HEK293 (cell line): ENCODE measurements at regions not wholly inside any gene's neighbourhood (a gene's known extent, or its start where the extent isn't known, plus 50 kb on each side); places are given as distances from the start of the nearest gene placed in this dataset.

ENCODE experiments used
- CTCF ChIA-PET: fragments of 350-600 bp; formaldehyde crosslinking; extraction: SDS; loops from one replicate; lab custom pipeline; 2021; ENCODE audit warnings: antibody characterized with exemption; lab: Yijun Ruan, JAX
- POLR2A ChIA-PET: fragments of 300-600 bp; formaldehyde crosslinking; extraction: SDS; loops from one replicate; lab custom pipeline; 2020; ENCODE audit warnings: antibody characterized with exemption, inconsistent platforms; lab: Yijun Ruan, JAX
- H3K27ac ChIP-seq: fragments of 200-500 bp; sonication (Bioruptor generic); 2 replicates; pipeline ENCODE4 v1.5.1; 2014; ENCODE audit warnings: low read depth, low read length, control low read depth, inconsistent platforms; ENCODE audit errors: extremely low read depth
- H3K36me3 ChIP-seq, 2 experiments: fragments of 200-500 bp in 1 of 2; sonication (Bioruptor generic) in 1 of 2; 1 replicate in 1 of 2; 2 replicates in 1 of 2; pipeline ENCODE4 v1.5.1; 2014 to 2017; ENCODE audit warnings: inconsistent platforms in 2 of 2, low read length in 2 of 2; ENCODE audit not compliant: control insufficient read depth in 2 of 2, insufficient read depth in 1 of 2
- H3K4me1 ChIP-seq: fragments of 200-500 bp; sonication (Bioruptor generic); 2 replicates; pipeline ENCODE4 v1.5.1; 2014; ENCODE audit warnings: mild to moderate bottlenecking, low read length, inconsistent platforms; ENCODE audit not compliant: control insufficient read depth, insufficient read depth
- H3K4me3 ChIP-seq: 2 replicates; pipeline ENCODE4 v1.5.1; 2011; ENCODE audit warnings: low read depth, mild to moderate bottlenecking, control low read depth, low read length, moderate library complexity
- H3K9me3 ChIP-seq: fragments of 200-500 bp; sonication (Bioruptor generic); 2 replicates; pipeline ENCODE4 v1.5.1; 2014; ENCODE audit warnings: low read depth, low read length, inconsistent platforms; ENCODE audit not compliant: control insufficient read depth, insufficient read depth
- GLIS1 ChIP-seq: fragments of 450-650 bp; formaldehyde crosslinking; IDR thresholded peaks from 2 replicates; pipeline ENCODE4 v1.5.1; 2016; ENCODE audit warnings: missing biosample characterization, missing genetic modification characterization
- KLF9 ChIP-seq: fragments of 450-650 bp; formaldehyde crosslinking; IDR thresholded peaks from 2 replicates; pipeline ENCODE4 v1.5.1; 2016; ENCODE audit warnings: missing biosample characterization, missing genetic modification characterization, low read depth
- WT1 ChIP-seq: fragments of 450-650 bp; formaldehyde crosslinking; IDR thresholded peaks from 2 replicates; pipeline ENCODE4 v1.5.1; 2016; ENCODE audit warnings: missing biosample characterization, missing genetic modification characterization
- YY1 ChIP-seq: fragments of 450-650 bp; formaldehyde crosslinking; IDR thresholded peaks from 2 replicates; pipeline ENCODE4 v1.5.1; 2018; ENCODE audit warnings: missing biosample characterization, missing genetic modification characterization
- ZBTB17 ChIP-seq: fragments of 450-650 bp; formaldehyde crosslinking; IDR thresholded peaks from 2 replicates; pipeline ENCODE4 v1.5.1; 2016; ENCODE audit warnings: missing biosample characterization, missing genetic modification characterization
- ZEB2 ChIP-seq: fragments of 450-650 bp; formaldehyde crosslinking; IDR thresholded peaks from 2 replicates; pipeline ENCODE4 v1.5.1; 2016; ENCODE audit warnings: missing biosample characterization, missing genetic modification characterization
- ZFHX2 ChIP-seq: fragments of 450-650 bp; formaldehyde crosslinking; conservative IDR thresholded peaks from 2 replicates; pipeline ENCODE4 v1.5.1; 2016; ENCODE audit warnings: missing biosample characterization, missing genetic modification characterization
- ZNF155 ChIP-seq: fragments of 450-650 bp; formaldehyde crosslinking; IDR thresholded peaks from 2 replicates; pipeline ENCODE4 v1.5.1; 2016; ENCODE audit warnings: missing biosample characterization, missing genetic modification characterization
- ZNF175 ChIP-seq: fragments of 450-650 bp; formaldehyde crosslinking; IDR thresholded peaks from 2 replicates; pipeline ENCODE4 v1.5.1; 2016; ENCODE audit warnings: missing biosample characterization, missing genetic modification characterization
- ZNF221 ChIP-seq: fragments of 450-650 bp; formaldehyde crosslinking; IDR thresholded peaks from 2 replicates; pipeline ENCODE4 v1.5.1; 2017; ENCODE audit warnings: missing biosample characterization, missing genetic modification characterization, borderline replicate concordance
- ZNF302 ChIP-seq: fragments of 450-650 bp; formaldehyde crosslinking; IDR thresholded peaks from 2 replicates; pipeline ENCODE4 v1.5.1; 2016; ENCODE audit warnings: missing biosample characterization, missing genetic modification characterization, low read depth
- ZNF394 ChIP-seq: fragments of 450-650 bp; formaldehyde crosslinking; IDR thresholded peaks from 2 replicates; pipeline ENCODE4 v1.5.1; 2016; ENCODE audit warnings: missing biosample characterization, missing genetic modification characterization, mild to moderate bottlenecking, moderate library complexity, borderline replicate concordance
- ZNF629 ChIP-seq: fragments of 450-650 bp; formaldehyde crosslinking; IDR thresholded peaks from 2 replicates; pipeline ENCODE4 v1.5.1; 2017; ENCODE audit warnings: missing biosample characterization, missing genetic modification characterization
- ZNF677 ChIP-seq: fragments of 450-650 bp; IDR thresholded peaks from 2 replicates; pipeline ENCODE4 v1.5.0; 2018; ENCODE audit warnings: missing biosample characterization, mild to moderate bottlenecking, missing genetic modification characterization, moderate library complexity
- ZNF747 ChIP-seq: fragments of 450-650 bp; formaldehyde crosslinking; IDR thresholded peaks from 2 replicates; pipeline ENCODE4 v1.5.1; 2016; ENCODE audit warnings: missing biosample characterization, missing genetic modification characterization
- ZNF768 ChIP-seq: fragments of 450-650 bp; formaldehyde crosslinking; IDR thresholded peaks from 2 replicates; pipeline ENCODE4 v1.5.1; 2018; ENCODE audit warnings: missing biosample characterization, mild to moderate bottlenecking, missing genetic modification characterization
- ZNF843 ChIP-seq: fragments of 450-650 bp; formaldehyde crosslinking; IDR thresholded peaks from 2 replicates; pipeline ENCODE4 v1.5.1; 2016; ENCODE audit warnings: missing biosample characterization, missing genetic modification characterization
- ZSCAN23 ChIP-seq: fragments of 450-650 bp; formaldehyde crosslinking; IDR thresholded peaks from 2 replicates; pipeline ENCODE4 v1.5.1; 2016; ENCODE audit warnings: missing biosample characterization, missing genetic modification characterization
- TF ChIP-seq, protein P1 (sequence below): fragments of 450-650 bp; formaldehyde crosslinking; IDR thresholded peaks from 2 replicates; pipeline ENCODE4 v1.5.1; 2016; ENCODE audit warnings: missing biosample characterization, missing genetic modification characterization
- TF ChIP-seq, protein P2 (sequence below): fragments of 450-650 bp; formaldehyde crosslinking; IDR thresholded peaks from 2 replicates; pipeline ENCODE4 v1.5.1; 2016; ENCODE audit warnings: missing biosample characterization, missing genetic modification characterization
- TF ChIP-seq, protein P3 (sequence below): fragments of 450-650 bp; formaldehyde crosslinking; IDR thresholded peaks from 2 replicates; pipeline ENCODE4 v1.5.1; 2016; ENCODE audit warnings: missing biosample characterization, missing genetic modification characterization, borderline replicate concordance
- TF ChIP-seq, protein P4 (sequence below): fragments of 450-650 bp; formaldehyde crosslinking; IDR thresholded peaks from 2 replicates; pipeline ENCODE4 v1.5.1; 2017; ENCODE audit warnings: missing biosample characterization, missing genetic modification characterization
- TF ChIP-seq, protein P5 (sequence below): fragments of 450-650 bp; formaldehyde crosslinking; IDR thresholded peaks from 2 replicates; pipeline ENCODE4 v1.5.1; 2017; ENCODE audit warnings: missing biosample characterization, missing genetic modification characterization
- TF ChIP-seq, protein P6 (sequence below): IDR thresholded peaks from 2 replicates; pipeline ENCODE4 v1.6.1; 2011; ENCODE audit warnings: mild to moderate bottlenecking, low read depth, low read length, borderline replicate concordance

DNA sequence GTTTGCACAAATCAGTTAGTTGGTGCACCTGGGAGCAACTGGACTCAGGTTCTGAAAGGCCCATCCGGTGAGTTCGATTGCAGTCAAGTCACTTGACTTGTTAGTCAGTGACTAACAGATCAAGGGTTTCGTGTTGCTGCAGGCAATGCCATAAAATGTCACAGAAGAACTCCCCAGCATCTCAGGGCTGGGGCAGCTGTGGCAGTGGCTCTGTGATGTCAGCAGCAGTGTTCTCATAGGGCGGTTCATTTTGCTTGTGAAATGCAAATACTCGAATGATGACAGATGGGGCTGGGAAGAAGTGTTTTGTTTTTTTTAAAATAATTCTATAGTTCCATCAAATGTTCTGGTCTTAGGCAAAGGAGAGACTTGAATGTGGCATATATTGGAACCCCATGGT, 287.8 kb downstream of the LMX1A start (continued):
- TF ChIP-seq, protein P1, sequence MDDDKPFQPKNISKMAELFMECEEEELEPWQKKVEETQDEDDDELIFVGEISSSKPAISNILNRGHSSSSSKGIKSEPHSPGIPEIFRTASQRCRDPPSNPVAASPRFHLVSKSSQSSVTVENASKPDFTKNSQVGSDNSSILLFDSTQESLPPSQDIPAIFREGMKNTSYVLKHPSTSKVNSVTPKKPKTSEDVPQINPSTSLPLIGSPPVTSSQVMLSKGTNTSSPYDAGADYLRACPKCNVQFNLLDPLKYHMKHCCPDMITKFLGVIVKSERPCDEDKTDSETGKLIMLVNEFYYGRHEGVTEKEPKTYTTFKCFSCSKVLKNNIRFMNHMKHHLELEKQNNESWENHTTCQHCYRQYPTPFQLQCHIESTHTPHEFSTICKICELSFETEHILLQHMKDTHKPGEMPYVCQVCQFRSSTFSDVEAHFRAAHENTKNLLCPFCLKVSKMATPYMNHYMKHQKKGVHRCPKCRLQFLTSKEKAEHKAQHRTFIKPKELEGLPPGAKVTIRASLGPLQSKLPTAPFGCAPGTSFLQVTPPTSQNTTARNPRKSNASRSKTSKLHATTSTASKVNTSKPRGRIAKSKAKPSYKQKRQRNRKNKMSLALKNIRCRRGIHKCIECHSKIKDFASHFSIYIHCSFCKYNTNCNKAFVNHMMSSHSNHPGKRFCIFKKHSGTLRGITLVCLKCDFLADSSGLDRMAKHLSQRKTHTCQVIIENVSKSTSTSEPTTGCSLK (tag by site-specific recombination) = no peak
- TF ChIP-seq ZEB2 (peak; percentile 74), KLF9 (tag by site-specific recombination) (no peak), ZBTB17 (tag by site-specific recombination) (peak; percentile 25; the same call in 1 of the 2 replicates), ZSCAN23 (tag by site-specific recombination) (no peak), GLIS1 (tag by site-specific recombination) (no peak), ZNF747 (tag by site-specific recombination) (no peak), ZNF629 (tag by site-specific recombination) (peak; percentile 76), ZNF394 (tag by site-specific recombination) (no peak), WT1 (tag by site-specific recombination) (peak; percentile 50; the same call in 1 of the 2 replicates), ZNF843 (tag by site-specific recombination) (no peak), ZNF175 (tag by site-specific recombination) (no peak), ZNF155 (tag by site-specific recombination) (no peak), ZNF768 (tag by site-specific recombination) (no peak), ZNF302 (tag by site-specific recombination) (no peak)
- TF ChIP-seq, protein P2, sequence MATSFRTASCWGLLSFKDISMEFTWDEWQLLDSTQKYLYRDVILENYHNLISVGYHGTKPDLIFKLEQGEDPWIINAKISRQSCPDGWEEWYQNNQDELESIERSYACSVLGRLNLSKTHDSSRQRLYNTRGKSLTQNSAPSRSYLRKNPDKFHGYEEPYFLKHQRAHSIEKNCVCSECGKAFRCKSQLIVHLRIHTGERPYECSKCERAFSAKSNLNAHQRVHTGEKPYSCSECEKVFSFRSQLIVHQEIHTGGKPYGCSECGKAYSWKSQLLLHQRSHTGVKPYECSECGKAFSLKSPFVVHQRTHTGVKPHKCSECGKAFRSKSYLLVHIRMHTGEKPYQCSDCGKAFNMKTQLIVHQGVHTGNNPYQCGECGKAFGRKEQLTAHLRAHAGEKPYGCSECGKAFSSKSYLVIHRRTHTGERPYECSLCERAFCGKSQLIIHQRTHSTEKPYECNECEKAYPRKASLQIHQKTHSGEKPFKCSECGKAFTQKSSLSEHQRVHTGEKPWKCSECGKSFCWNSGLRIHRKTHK = no peak
- TF ChIP-seq, protein P3, sequence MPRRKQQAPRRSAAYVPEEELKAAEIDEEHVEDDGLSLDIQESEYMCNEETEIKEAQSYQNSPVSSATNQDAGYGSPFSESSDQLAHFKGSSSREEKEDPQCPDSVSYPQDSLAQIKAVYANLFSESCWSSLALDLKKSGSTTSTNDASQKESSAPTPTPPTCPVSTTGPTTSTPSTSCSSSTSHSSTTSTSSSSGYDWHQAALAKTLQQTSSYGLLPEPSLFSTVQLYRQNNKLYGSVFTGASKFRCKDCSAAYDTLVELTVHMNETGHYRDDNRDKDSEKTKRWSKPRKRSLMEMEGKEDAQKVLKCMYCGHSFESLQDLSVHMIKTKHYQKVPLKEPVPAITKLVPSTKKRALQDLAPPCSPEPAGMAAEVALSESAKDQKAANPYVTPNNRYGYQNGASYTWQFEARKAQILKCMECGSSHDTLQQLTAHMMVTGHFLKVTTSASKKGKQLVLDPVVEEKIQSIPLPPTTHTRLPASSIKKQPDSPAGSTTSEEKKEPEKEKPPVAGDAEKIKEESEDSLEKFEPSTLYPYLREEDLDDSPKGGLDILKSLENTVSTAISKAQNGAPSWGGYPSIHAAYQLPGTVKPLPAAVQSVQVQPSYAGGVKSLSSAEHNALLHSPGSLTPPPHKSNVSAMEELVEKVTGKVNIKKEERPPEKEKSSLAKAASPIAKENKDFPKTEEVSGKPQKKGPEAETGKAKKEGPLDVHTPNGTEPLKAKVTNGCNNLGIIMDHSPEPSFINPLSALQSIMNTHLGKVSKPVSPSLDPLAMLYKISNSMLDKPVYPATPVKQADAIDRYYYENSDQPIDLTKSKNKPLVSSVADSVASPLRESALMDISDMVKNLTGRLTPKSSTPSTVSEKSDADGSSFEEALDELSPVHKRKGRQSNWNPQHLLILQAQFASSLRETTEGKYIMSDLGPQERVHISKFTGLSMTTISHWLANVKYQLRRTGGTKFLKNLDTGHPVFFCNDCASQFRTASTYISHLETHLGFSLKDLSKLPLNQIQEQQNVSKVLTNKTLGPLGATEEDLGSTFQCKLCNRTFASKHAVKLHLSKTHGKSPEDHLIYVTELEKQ (tag by site-specific recombination) = 0 out of 2 replicates have a peak, but pooled peaks have one; percentile 18

DNA sequence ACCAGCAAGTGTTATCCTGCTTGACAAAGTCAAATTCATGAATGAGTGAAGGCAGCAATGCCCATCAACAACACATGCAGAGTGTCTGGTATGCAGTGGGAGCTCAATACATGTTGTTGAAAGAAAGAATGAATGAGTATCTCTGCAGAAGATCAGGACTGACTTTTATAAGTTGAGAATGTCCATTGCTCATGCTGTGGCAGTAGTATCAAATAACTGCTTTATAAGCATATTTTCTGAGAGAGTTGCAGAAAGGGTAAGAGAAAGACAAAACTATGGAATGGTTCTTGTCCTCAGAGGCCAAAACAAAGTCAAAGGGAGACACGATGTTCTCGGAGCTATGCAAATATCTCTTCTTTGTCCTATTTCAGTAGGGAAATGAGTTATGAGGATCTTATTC, 288.7 kb downstream of the LMX1A start:
- ChIA-PET POLR2A (no interaction called here), CTCF (interaction anchor here (0.5 to 1.1 kb wide), 3 partner anchors 11 to 1541 kb away, joined by 3 read pairs; no protein-coding TSS in a partner anchor)
- no peaks in the 10 kb centered on the region for H3K4me1 ChIP-seq
- H3K36me3 ChIP-seq = no peaks in the 10 kb centered on the region
- no peak overlapping the region for H3K27ac ChIP-seq
- H3K9me3 ChIP-seq = no peaks in the 10 kb centered on the region
- no peak overlapping the region for H3K4me3 ChIP-seq
- TF ChIP-seq, protein P4, sequence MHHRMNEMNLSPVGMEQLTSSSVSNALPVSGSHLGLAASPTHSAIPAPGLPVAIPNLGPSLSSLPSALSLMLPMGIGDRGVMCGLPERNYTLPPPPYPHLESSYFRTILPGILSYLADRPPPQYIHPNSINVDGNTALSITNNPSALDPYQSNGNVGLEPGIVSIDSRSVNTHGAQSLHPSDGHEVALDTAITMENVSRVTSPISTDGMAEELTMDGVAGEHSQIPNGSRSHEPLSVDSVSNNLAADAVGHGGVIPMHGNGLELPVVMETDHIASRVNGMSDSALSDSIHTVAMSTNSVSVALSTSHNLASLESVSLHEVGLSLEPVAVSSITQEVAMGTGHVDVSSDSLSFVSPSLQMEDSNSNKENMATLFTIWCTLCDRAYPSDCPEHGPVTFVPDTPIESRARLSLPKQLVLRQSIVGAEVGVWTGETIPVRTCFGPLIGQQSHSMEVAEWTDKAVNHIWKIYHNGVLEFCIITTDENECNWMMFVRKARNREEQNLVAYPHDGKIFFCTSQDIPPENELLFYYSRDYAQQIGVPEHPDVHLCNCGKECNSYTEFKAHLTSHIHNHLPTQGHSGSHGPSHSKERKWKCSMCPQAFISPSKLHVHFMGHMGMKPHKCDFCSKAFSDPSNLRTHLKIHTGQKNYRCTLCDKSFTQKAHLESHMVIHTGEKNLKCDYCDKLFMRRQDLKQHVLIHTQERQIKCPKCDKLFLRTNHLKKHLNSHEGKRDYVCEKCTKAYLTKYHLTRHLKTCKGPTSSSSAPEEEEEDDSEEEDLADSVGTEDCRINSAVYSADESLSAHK (tag by site-specific recombination) = no peak
- TF ChIP-seq, protein P5, sequence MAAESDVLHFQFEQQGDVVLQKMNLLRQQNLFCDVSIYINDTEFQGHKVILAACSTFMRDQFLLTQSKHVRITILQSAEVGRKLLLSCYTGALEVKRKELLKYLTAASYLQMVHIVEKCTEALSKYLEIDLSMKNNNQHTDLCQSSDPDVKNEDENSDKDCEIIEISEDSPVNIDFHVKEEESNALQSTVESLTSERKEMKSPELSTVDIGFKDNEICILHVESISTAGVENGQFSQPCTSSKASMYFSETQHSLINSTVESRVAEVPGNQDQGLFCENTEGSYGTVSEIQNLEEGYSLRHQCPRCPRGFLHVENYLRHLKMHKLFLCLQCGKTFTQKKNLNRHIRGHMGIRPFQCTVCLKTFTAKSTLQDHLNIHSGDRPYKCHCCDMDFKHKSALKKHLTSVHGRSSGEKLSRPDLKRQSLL (tag by site-specific recombination) = no peak
- TF ChIP-seq ZNF221 (tag by site-specific recombination) = no peak
- TF ChIP-seq ZFHX2 (tag by site-specific recombination) = no peak
- TF ChIP-seq ZNF302 (tag by site-specific recombination) = no peak
- no peak for TF ChIP-seq YY1 (tag by site-specific recombination)
- TF ChIP-seq, protein P6, sequence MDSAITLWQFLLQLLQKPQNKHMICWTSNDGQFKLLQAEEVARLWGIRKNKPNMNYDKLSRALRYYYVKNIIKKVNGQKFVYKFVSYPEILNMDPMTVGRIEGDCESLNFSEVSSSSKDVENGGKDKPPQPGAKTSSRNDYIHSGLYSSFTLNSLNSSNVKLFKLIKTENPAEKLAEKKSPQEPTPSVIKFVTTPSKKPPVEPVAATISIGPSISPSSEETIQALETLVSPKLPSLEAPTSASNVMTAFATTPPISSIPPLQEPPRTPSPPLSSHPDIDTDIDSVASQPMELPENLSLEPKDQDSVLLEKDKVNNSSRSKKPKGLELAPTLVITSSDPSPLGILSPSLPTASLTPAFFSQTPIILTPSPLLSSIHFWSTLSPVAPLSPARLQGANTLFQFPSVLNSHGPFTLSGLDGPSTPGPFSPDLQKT = no peak
- TF ChIP-seq ZNF677 (tag by site-specific recombination) = no peak
